ENCODE measurements at regions not wholly inside any gene's neighbourhood (a gene's known extent, or its start where the extent isn't known, plus 50 kb on each side); places are given as distances from the start of the nearest gene placed in this dataset.

DNA sequence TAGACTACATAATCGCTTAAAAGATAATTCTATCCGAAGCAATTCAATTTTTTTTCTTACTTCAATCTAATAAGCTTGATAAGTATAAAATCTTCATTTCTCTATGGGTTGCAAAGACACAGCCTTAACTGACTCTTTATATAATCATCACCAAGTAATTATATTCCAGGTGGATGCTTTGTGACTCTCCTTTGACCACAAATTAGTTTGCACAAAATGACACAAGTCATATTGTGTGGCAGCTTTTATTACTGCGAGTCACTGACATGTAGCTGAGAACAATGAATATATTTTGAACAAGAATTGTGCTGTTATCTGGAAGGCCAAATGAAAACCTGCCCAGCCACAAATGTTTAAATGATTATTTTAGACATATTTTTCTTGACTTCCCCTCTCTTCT is 1727.8 kb downstream of the ARAP2 start:
- no peak for DNase-seq

- no peak for DNase-seq
These were observed 1709.4 kb downstream of the ARAP2 start for GRCh38 chr4:34534916-34535315.

GRCh38 chr4:34566091-34566490 is 1678.2 kb downstream of the ARAP2 start:
- no peak for DNase-seq

DNA sequence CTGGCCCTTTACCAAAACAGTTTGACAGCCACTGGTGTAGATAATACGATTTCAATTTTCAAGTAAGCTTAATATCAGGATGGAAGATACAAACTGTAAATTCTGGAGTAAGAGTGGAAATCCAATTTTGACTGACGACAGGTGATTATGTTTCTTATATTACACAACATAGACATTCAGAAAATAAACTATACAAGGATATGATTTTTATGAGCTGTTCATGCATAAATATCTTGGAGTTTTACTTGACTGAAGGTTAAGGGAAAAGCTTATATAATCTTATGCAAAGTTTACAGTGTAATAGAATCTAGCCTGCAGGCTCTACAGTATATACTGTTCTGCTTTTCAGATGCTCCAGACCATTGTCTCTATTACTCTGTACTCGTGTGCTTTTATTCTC is 1672.3 kb downstream of the ARAP2 start:
- no peak for DNase-seq

DNA sequence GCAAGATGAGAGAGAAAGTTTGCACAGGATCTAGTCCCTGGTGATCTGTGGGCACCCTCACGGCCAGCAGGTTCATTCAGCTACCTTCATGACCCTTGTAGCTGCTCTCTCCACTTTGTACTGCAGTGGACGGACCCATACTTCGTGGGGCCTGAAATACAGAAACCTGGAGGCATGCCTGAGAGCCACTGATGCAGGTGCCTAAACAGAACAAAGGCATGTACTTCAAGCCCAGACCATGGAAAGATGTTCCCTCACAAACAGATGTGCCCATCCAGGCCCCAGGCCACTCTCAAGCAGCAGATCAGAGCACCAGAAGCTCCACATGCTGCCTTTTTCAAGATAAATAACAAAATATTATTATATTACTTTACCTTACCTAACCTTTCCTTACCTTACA is 1629.0 kb downstream of the ARAP2 start:
- no peak for DNase-seq

GRCh38 chr4:34619531-34620162 is 1624.7 kb downstream of the ARAP2 start:
- DNase-seq: no peak

GRCh38 chr4:34628471-34628870 is 1615.8 kb downstream of the ARAP2 start:
- no peak for DNase-seq

GRCh38 chr4:34629451-34629850 is 1614.9 kb downstream of the ARAP2 start:
- no peak for DNase-seq

DNA sequence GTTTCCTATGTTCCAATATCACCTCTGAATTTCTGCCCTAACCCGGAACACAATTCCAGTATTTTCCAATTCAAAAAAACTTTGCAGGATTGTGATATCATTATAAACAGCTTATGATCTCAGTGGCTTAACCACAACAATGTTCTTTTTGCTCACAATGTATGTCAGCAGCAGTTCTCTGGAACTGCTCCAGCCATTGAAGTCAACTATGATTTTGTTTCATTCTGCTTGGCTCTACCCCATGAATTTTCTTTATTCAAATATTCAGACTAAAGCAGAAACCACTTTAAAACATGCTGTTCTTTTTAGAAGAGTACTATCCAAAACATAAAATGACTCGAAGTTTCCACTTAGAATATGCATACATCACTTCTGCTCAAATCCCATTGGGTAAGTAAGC is 1611.1 kb downstream of the ARAP2 start:
- DNase-seq: no peak

DNA sequence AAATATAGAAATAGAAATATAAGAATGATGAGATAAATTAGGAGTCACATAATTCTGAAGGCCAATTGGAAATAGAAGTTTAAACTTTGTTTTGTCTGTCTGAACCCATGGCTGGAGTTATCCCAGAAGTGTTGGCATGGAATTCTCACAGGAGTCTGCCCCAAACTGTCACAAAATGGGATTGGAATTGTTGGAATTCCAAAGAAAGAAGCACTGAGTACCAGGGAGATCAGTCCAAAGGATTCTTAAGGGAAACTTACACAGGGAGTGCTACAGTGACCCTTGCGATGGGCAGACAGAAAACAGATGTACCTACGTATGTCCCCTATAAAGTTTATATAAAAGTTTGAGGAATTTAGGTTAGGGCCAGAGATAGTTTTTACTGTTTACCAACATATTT is 1607.7 kb downstream of the ARAP2 start:
- no peak for DNase-seq

GRCh38 chr4:34643476-34643875 is 1600.8 kb downstream of the ARAP2 start:
- no peak for DNase-seq

DNA sequence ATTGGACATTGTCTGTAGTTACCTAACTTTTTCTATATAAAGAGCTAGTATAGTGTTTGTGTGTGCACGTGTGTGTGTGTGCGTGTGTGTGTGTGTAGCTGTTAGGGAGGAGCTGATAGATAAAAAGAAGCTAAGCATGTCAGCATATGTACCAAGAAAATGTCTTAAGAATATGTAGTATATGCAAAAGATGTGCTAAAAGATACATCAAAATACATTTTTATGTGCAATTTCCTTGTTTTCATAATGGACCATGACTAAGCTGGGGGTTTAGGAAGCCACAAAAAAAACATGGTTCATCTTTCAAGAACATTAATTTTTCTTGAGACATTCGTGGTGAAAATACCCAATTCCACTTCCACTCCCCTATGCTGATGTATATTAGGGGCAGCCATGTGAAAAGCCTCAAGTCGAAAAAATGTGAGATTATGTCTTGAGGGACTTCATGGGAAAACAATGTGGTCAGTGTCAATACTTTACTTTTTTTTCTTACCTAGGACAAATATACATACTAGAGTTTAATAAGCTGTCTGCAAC is 1599.7 kb downstream of the ARAP2 start:
- DNase-seq: no peak

DNA sequence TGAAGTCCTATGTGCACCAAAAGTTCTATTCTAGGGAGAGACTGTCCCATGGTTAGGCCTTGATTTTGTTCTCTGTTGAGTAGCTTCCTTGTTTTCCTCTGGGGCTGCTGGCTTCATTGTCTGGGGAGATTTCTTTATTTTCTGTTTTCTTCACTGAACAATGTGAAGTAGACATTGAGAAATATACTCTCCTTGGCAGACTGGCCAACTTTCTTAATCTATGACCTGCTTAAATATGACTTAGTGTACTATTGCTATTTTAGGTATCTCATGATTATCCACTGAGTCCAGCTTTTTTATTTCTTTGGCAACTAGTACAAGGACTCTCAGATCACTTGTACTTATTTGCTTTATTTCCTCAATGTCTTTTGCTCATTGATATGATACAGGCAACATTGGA is 1594.6 kb downstream of the ARAP2 start:
- DNase-seq: no peak

DNA sequence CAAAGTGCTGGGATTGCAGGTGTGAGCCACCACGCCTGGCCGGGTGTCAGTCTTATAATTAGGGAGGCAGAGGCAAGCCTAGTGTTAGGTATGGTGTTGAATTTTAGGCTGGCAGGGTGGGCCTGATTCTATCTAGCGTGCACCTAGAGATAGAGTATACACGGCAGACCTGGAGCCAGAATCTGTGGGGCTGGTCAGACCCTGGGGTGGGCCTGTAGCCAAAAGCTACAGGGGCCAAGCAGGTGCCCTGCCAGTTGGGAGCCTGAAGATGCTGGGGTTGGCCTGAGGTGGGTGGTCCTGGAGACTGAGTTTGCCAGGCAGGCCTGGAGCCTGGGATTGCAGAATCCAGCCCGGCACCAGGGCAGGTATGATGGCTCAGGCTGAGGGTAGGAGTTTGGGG is 1580.3 kb downstream of the ARAP2 start:
- DNase-seq: no peak

- DNase-seq: no peak
These were observed 1567.9 kb downstream of the ARAP2 start for GRCh38 chr4:34676400-34676799.

GRCh38 chr4:34678431-34678830 is 1565.9 kb downstream of the ARAP2 start:
- DNase-seq: no peak

DNA sequence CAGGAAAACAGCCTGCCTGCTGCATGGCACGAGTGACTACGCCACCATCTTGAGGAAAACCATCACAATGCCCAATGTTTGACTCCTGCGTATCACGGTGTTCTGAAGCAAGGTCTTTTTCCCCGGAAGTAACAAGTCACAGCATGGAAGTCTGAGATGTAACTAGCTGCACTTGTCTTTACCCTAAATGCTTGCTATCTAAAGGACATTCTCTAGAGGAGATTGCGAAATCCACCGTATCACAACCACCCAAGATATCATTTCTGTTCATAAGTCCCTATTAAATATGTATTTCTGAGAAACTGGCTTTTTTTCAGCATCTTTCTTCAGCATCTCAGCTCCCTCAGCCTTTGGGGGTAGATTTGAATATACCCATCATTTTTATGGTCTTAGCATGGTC is 1565.1 kb downstream of the ARAP2 start:
- DNase-seq: no peak

DNA sequence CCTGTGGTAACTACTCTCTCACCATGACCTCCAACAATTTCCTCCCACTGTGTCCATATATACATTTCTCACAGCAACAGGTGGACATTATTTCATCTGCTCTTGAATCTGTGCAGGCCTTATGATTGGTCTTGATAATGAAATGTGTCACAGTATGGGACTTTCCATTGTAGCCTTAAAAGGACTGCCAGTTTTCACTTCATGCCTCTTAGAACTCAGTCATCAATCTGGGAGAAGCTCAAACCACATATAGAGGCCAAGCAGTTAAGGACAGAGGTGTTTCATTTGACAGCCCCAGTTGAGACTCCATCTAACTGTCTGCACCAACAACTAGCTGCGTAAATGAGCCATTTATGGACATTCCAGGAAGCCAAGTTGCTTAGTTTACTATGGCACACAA is 1534.8 kb downstream of the ARAP2 start:
- no peak for DNase-seq

DNA sequence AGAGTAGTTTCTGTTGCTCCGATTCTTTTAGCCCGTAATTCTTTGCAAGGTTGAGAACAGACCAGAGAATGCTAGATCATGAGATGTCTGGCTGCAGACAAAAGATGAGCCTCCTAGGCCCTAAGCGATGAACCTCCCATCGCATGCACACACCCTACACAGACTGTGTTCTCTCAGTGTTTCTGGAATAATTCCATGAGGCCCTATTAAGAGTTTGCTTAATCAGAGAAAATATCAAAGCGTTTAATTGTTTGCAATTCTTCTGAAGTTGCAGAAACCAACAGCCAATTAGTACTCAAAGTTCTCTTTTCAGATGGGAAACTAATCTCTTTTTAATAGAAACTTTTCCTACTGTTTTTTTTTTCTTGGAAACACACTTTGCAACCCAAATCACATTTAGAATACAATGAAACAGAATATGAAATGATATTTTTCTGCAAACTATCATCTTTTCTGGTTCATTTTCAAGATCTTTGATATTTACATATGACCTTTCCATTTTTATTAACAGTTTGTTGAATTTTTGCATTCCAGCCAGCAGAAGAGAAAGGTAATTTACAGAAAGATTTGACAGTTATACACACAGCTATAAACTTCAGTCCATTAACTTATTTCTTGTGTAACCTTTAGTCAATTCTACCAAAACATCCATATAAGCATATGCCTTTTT is 1525.6 kb downstream of the ARAP2 start:
- no peak for DNase-seq

- DNase-seq: no peak
These were observed 1523.7 kb downstream of the ARAP2 start for GRCh38 chr4:34720571-34720970.

- DNase-seq: no peak
These were observed 1522.5 kb downstream of the ARAP2 start for GRCh38 chr4:34721835-34722234.

GRCh38 chr4:34723605-34724004 is 1520.7 kb downstream of the ARAP2 start:
- no peak for DNase-seq

DNA sequence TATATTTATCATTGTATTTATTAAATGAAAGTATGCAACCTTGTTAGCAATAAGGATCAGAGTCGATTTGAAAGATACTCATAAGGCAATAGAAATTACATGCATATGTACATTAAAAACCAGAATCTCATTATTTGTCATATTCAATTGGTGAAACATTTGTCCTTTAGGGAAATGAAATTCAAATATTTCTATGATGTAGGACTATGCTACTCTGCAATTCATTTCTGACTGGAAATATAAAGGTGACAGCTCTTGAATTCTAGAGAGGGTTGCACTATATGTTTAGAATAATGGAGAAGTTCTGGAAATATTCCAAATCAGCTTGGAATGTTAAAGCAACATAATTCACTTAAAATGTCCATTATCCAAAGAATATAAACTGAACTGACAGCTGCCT is 1519.8 kb downstream of the ARAP2 start:
- no peak for DNase-seq

- DNase-seq: no peak
These were observed 1513.2 kb downstream of the ARAP2 start for GRCh38 chr4:34731070-34731469.

Measured in NCI-H2029 (cell line).